A549 (cell line): ENCODE measurements at regions not wholly inside any gene's neighbourhood (a gene's known extent, or its start where the extent isn't known, plus 50 kb on each side); places are given as distances from the start of the nearest gene placed in this dataset.

ENCODE experiments used
- ATAC-seq, 2 experiments: fragments of 200-7000 bp in 1 of 2; fragments of >200 bp in 1 of 2; cut with Nextera tagmentation in 1 of 2; cut with Tn5 transposase in 1 of 2; 3 replicates each; pipeline versions ENCODE4 v1.8.0 to v1.9.1; 2018 to 2020; ENCODE audit warnings: mild to moderate bottlenecking in 1 of 2, moderate library complexity in 1 of 2
- CTCF ChIA-PET: fragments of 300-600 bp; sonication (Branson Sonifier 250); formaldehyde crosslinking; extraction: SDS; loops from one replicate; lab custom pipeline; 2021; ENCODE audit warnings: antibody characterized with exemption, inconsistent platforms; lab: Yijun Ruan, JAX
- POLR2A ChIA-PET: fragments of 350-600 bp; formaldehyde crosslinking; extraction: SDS; loops from one replicate; lab custom pipeline; 2021; ENCODE audit warnings: antibody characterized with exemption, inconsistent platforms; lab: Yijun Ruan, JAX
- DNase-seq, 2 experiments: peaks; one replicate each; pipeline versions ENCODE4 v3.0.0 to v3.0.0-alpha.2; 2011 to 2016; ENCODE audit warnings: low read depth in 1 of 2, low spot score in 1 of 2
- FAIRE-seq: peaks from 2 replicates; lab custom pipeline; 2011; peaks lifted over from hg19 to GRCh38; lab: Jason Lieb, UNC
- H3K27ac ChIP-seq, 2 experiments: fragments of >200 bp; sonication (Bioruptor Twin); formaldehyde crosslinking; 3 replicates each; pipeline ENCODE4 v1.5.1; 2016 to 2017
- H3K4me1 ChIP-seq: fragments of >200 bp; sonication (Bioruptor Twin); formaldehyde crosslinking; 3 replicates; pipeline ENCODE4 v1.6.1; 2016
- H3K4me2 ChIP-seq: fragments of >200 bp; sonication (Bioruptor Twin); formaldehyde crosslinking; 3 replicates; pipeline ENCODE4 v1.6.1; 2016
- H3K4me3 ChIP-seq: fragments of >200 bp; sonication (Bioruptor Twin); formaldehyde crosslinking; 3 replicates; pipeline ENCODE4 v1.5.1; 2016
- H3K9me3 ChIP-seq: fragments of >200 bp; sonication (Bioruptor Twin); formaldehyde crosslinking; 3 replicates; pipeline ENCODE4 v1.6.1; 2016
- CEBPB ChIP-seq, 2 experiments: fragments of >200 bp in 1 of 2; sonication (Bioruptor Twin) in 1 of 2; formaldehyde crosslinking in 1 of 2; IDR thresholded peaks; 2 replicates each; pipeline ENCODE4 v1.6.1; 2012 to 2016
- CHD4 ChIP-seq: fragments of 200-600 bp; sonication (generic); IDR thresholded peaks from 2 replicates; pipeline ENCODE4 v1.6.1; 2016; ENCODE audit warnings: antibody characterized with exemption, mild to moderate bottlenecking, borderline replicate concordance
- EHF ChIP-seq: fragments of 250-450 bp; sonication (Bioruptor Pico); IDR thresholded peaks from 2 replicates; pipeline ENCODE4 v1.5.0; 2020; ENCODE audit warnings: mild to moderate bottlenecking
- EHMT2 ChIP-seq: fragments of 200-600 bp; sonication (generic); IDR thresholded peaks from 2 replicates; pipeline ENCODE4 v1.6.1; 2016; ENCODE audit warnings: antibody characterized with exemption, low read depth, mild to moderate bottlenecking, moderate library complexity
- FOSL2 ChIP-seq, 2 experiments: fragments of 450-650 bp in 1 of 2; fragments of >200 bp in 1 of 2; sonication (Bioruptor Twin) in 1 of 2; formaldehyde crosslinking; IDR thresholded peaks; 2 replicates each; pipeline versions ENCODE4 v1.5.0 to v1.6.1; 2016 to 2020; ENCODE audit warnings: mild to moderate bottlenecking in 1 of 2, moderate library complexity in 1 of 2
- FOXS1 ChIP-seq: fragments of 250-450 bp; sonication (Bioruptor Pico); IDR thresholded peaks from 2 replicates; pipeline ENCODE4 v1.5.0; 2020; ENCODE audit warnings: mild to moderate bottlenecking, moderate library complexity
- GATA3 ChIP-seq: IDR thresholded peaks from 2 replicates; pipeline ENCODE4 v1.6.1; 2012; ENCODE audit warnings: borderline replicate concordance
- HEYL ChIP-seq: fragments of 250-450 bp; sonication (Bioruptor Pico); IDR thresholded peaks from 2 replicates; pipeline ENCODE4 v1.8.0; 2021; ENCODE audit warnings: mild to moderate bottlenecking, moderate library complexity
- HOXA7 ChIP-seq: fragments of 250-450 bp; sonication (Bioruptor Pico); IDR thresholded peaks from 2 replicates; pipeline ENCODE4 v1.5.0; 2020; ENCODE audit warnings: mild to moderate bottlenecking, moderate library complexity
- HOXB13 ChIP-seq: fragments of 250-450 bp; sonication (Bioruptor Pico); IDR thresholded peaks from 2 replicates; pipeline ENCODE4 v1.5.0; 2020; ENCODE audit warnings: low read depth, mild to moderate bottlenecking, moderate library complexity
- JUN ChIP-seq, 2 experiments: fragments of >200 bp; sonication (Bioruptor Twin); formaldehyde crosslinking; IDR thresholded peaks; 2 replicates in 1 of 2; 3 replicates in 1 of 2; pipeline ENCODE4 v1.6.1; 2016 to 2017
- JUNB ChIP-seq: fragments of >200 bp; sonication (Bioruptor Twin); formaldehyde crosslinking; IDR thresholded peaks from 2 replicates; pipeline ENCODE4 v1.6.1; 2016
- MAX ChIP-seq: IDR thresholded peaks from 2 replicates; pipeline ENCODE4 v1.6.1; 2012
- NR3C1 ChIP-seq: fragments of >200 bp; sonication (Bioruptor Twin); formaldehyde crosslinking; IDR thresholded peaks from 3 replicates; pipeline ENCODE4 v1.6.1; 2017
- PHF8 ChIP-seq: fragments of 200-600 bp; sonication (generic); IDR thresholded peaks from 2 replicates; pipeline ENCODE4 v1.6.1; 2016; ENCODE audit warnings: low read depth, mild to moderate bottlenecking, antibody characterized with exemption, moderate library complexity, borderline replicate concordance
- POLR2AphosphoS2 ChIP-seq: conservative IDR thresholded peaks from 2 replicates; pipeline ENCODE4 v1.6.1; 2012; ENCODE audit warnings: low read length, improper control_type of control experiment, inconsistent platforms
- RAD21 ChIP-seq, 2 experiments: fragments of >200 bp in 1 of 2; sonication (Bioruptor Twin) in 1 of 2; formaldehyde crosslinking in 1 of 2; IDR thresholded peaks in 1 of 2; conservative IDR thresholded peaks in 1 of 2; 2 replicates in 1 of 2; 3 replicates in 1 of 2; pipeline ENCODE4 v1.6.1; 2012 to 2018; ENCODE audit warnings: inconsistent platforms in 1 of 2
- RARB ChIP-seq: fragments of 250-450 bp; sonication (Bioruptor Pico); IDR thresholded peaks from 2 replicates; pipeline ENCODE4 v1.8.0; 2021; ENCODE audit warnings: mild to moderate bottlenecking, moderate library complexity
- RNF2 ChIP-seq: fragments of 200-600 bp; sonication (generic); IDR thresholded peaks from 2 replicates; pipeline ENCODE4 v1.6.1; 2016; ENCODE audit warnings: low read depth, mild to moderate bottlenecking, antibody characterized with exemption, moderate library complexity, borderline replicate concordance
- SMC3 ChIP-seq: fragments of >200 bp; sonication (Bioruptor Twin); formaldehyde crosslinking; IDR thresholded peaks from 3 replicates; pipeline ENCODE4 v1.6.1; 2018; ENCODE audit warnings: inconsistent platforms
- SREBF2 ChIP-seq: fragments of 450-650 bp; IDR thresholded peaks from 2 replicates; pipeline ENCODE4 v1.6.1; 2014; ENCODE audit warnings: mild to moderate bottlenecking, moderate library complexity
- TP53 ChIP-seq: fragments of 250-450 bp; sonication (Bioruptor Pico); IDR thresholded peaks from 2 replicates; pipeline ENCODE4 v1.5.0; 2021; ENCODE audit warnings: mild to moderate bottlenecking, moderate library complexity
- ZFP36 ChIP-seq: fragments of 450-650 bp; IDR thresholded peaks from 2 replicates; pipeline ENCODE4 v1.6.1; 2014; ENCODE audit warnings: borderline replicate concordance; ENCODE audit not compliant: partially characterized antibody
- WGBS: methylation state at CpG from one replicate; pipeline ENCODE4 v1.1.6; 2017; ENCODE audit errors: missing lambda C conversion rate; 5-methylcytosine and 5-hydroxymethylcytosine counted together
- TF ChIP-seq, protein P1 (sequence below): fragments of >200 bp; sonication (Bioruptor Twin); formaldehyde crosslinking; IDR thresholded peaks from 3 replicates; pipeline ENCODE4 v1.6.1; 2016
- TF ChIP-seq, protein P2 (sequence below): fragments of 250-450 bp; sonication (Bioruptor Pico); IDR thresholded peaks from 2 replicates; pipeline ENCODE4 v1.5.0; 2021; ENCODE audit warnings: mild to moderate bottlenecking, moderate library complexity, borderline replicate concordance
- TF ChIP-seq, protein P3 (sequence below): fragments of 450-650 bp; IDR thresholded peaks from 2 replicates; pipeline ENCODE4 v1.6.1; 2014; ENCODE audit warnings: antibody characterized with exemption
- TF ChIP-seq, protein P4 (sequence below): fragments of 200-600 bp; sonication (generic); IDR thresholded peaks from 2 replicates; pipeline ENCODE4 v1.6.1; 2016; ENCODE audit warnings: antibody characterized with exemption, mild to moderate bottlenecking, moderate library complexity

DNA sequence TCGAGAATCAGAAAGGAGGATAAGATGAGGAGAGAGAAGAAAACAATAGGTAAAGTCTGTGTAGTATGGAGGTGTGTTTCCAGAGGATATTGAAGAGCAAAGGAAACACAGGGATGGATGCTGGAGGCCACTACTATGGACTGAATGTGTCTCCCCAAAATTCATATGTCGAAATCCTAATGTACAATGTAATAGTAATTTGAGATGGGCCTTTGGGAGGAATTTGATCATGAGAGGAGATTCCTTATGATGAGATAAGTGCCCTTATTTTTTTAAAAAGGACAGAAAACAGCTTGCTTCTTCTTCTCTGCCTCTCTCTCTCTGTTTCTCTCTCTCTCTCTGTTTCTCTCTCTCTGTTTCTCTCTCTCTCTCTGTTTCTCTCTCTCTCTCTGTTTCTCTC lies 602.2 kb upstream of the ADAMTS5 start:
- FAIRE-seq (no peak), DNase-seq (no peak), ATAC-seq (no peak)
- no peaks in the 10 kb centered on the region for H3K9me3 ChIP-seq
- H3K4me2 ChIP-seq, result no peak overlapping the region
- H3K4me1 ChIP-seq, result no peaks in the 10 kb centered on the region
- TF ChIP-seq, protein P1, sequence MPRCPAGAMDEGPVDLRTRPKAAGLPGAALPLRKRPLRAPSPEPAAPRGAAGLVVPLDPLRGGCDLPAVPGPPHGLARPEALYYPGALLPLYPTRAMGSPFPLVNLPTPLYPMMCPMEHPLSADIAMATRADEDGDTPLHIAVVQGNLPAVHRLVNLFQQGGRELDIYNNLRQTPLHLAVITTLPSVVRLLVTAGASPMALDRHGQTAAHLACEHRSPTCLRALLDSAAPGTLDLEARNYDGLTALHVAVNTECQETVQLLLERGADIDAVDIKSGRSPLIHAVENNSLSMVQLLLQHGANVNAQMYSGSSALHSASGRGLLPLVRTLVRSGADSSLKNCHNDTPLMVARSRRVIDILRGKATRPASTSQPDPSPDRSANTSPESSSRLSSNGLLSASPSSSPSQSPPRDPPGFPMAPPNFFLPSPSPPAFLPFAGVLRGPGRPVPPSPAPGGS, result no peak
- TF ChIP-seq RAD21 (conservative IDR thresholded peaks at IDR 0.05 in 1 of 2, IDR thresholded peaks at IDR 0.05 in 1 of 2), result no peak
- TF ChIP-seq GATA3, result no peak
- TF ChIP-seq, protein P2, sequence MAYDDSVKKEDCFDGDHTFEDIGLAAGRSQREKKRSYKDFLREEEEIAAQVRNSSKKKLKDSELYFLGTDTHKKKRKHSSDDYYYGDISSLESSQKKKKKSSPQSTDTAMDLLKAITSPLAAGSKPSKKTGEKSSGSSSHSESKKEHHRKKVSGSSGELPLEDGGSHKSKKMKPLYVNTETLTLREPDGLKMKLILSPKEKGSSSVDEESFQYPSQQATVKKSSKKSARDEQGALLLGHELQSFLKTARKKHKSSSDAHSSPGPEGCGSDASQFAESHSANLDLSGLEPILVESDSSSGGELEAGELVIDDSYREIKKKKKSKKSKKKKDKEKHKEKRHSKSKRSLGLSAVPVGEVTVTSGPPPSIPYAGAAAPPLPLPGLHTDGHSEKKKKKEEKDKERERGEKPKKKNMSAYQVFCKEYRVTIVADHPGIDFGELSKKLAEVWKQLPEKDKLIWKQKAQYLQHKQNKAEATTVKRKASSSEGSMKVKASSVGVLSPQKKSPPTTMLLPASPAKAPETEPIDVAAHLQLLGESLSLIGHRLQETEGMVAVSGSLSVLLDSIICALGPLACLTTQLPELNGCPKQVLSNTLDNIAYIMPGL (CRISPR knock-in tag), result no peak
- TF ChIP-seq EHMT2, result no peak
- TF ChIP-seq SMC3, result no peak
- no peak for TF ChIP-seq JUN (IDR thresholded peaks at IDR 0.05)
- TF ChIP-seq, protein P3, sequence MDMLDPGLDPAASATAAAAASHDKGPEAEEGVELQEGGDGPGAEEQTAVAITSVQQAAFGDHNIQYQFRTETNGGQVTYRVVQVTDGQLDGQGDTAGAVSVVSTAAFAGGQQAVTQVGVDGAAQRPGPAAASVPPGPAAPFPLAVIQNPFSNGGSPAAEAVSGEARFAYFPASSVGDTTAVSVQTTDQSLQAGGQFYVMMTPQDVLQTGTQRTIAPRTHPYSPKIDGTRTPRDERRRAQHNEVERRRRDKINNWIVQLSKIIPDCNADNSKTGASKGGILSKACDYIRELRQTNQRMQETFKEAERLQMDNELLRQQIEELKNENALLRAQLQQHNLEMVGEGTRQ, result no peak
- TF ChIP-seq, protein P4, sequence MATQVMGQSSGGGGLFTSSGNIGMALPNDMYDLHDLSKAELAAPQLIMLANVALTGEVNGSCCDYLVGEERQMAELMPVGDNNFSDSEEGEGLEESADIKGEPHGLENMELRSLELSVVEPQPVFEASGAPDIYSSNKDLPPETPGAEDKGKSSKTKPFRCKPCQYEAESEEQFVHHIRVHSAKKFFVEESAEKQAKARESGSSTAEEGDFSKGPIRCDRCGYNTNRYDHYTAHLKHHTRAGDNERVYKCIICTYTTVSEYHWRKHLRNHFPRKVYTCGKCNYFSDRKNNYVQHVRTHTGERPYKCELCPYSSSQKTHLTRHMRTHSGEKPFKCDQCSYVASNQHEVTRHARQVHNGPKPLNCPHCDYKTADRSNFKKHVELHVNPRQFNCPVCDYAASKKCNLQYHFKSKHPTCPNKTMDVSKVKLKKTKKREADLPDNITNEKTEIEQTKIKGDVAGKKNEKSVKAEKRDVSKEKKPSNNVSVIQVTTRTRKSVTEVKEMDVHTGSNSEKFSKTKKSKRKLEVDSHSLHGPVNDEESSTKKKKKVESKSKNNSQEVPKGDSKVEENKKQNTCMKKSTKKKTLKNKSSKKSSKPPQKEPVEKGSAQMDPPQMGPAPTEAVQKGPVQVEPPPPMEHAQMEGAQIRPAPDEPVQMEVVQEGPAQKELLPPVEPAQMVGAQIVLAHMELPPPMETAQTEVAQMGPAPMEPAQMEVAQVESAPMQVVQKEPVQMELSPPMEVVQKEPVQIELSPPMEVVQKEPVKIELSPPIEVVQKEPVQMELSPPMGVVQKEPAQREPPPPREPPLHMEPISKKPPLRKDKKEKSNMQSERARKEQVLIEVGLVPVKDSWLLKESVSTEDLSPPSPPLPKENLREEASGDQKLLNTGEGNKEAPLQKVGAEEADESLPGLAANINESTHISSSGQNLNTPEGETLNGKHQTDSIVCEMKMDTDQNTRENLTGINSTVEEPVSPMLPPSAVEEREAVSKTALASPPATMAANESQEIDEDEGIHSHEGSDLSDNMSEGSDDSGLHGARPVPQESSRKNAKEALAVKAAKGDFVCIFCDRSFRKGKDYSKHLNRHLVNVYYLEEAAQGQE, result no peak
- no peak for TF ChIP-seq PHF8
- no peak for TF ChIP-seq RARB (CRISPR knock-in tag)
- no peak for TF ChIP-seq SREBF2
- TF ChIP-seq MAX, result no peak
- TF ChIP-seq RNF2, result no peak
- TF ChIP-seq HOXA7, result no peak
- no peak for TF ChIP-seq ZFP36
- no peak for TF ChIP-seq HEYL (CRISPR knock-in tag)
- no peak for TF ChIP-seq NR3C1
- no peak for TF ChIP-seq EHF (CRISPR knock-in tag)
- POLR2A ChIA-PET, result no interaction called here
- WGBS, result 7% methylated on average over 2 of the region's 2 CpGs
- CTCF ChIA-PET, result no interaction called here
- H3K27ac ChIP-seq, result no peak overlapping the region
- no peak overlapping the region for H3K4me3 ChIP-seq

DNA sequence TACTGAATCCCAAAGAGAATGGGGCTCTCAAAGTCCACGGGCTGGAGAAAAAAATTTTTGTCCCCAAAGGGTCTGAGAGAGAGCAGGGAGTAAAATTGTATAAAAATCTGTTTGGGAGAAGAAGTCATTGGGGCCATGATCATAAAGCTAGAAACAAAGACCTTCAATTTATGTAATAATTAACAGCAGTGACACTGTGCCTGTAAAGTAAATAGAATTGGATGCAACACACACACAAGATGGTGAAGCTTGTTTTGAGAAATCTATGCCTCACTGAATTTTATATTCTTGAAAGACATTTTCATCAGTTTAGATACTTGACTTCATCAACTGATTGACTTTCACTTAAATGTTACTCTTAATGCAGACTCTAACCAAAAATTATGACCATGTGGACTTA lies 600.5 kb upstream of the ADAMTS5 start:
- Histone ChIP-seq H3K4me1 (no peaks in the 10 kb centered on the region), H3K4me2 (no peak overlapping the region), H3K4me3 (no peak overlapping the region), H3K27ac (no peak overlapping the region), H3K9me3 (no peaks in the 10 kb centered on the region)
- no peak for FAIRE-seq
- CTCF ChIA-PET, result no interaction called here
- TF ChIP-seq CHD4 (no peak), HOXA7 (no peak), FOXS1 (no peak), TP53 (CRISPR knock-in tag) (no peak), ZFP36 (no peak), CEBPB (IDR thresholded peaks at IDR 0.05) (no peak), EHMT2 (no peak), FOSL2 (IDR thresholded peaks at IDR 0.05) (no peak), FOSL2 (CRISPR knock-in tag; IDR thresholded peaks at IDR 0.05) (no peak), JUNB (no peak), HOXB13 (no peak), POLR2AphosphoS2 (no peak)
- POLR2A ChIA-PET, result no interaction called here
- DNase-seq, result no peak
- 5% methylated on average over 1 of the region's 1 CpG for WGBS
- ATAC-seq, result no peak
